ENCODE measurements at regions not wholly inside any gene's neighbourhood (a gene's known extent, or its start where the extent isn't known, plus 50 kb on each side); places are given as distances from the start of the nearest gene placed in this dataset.

DNA sequence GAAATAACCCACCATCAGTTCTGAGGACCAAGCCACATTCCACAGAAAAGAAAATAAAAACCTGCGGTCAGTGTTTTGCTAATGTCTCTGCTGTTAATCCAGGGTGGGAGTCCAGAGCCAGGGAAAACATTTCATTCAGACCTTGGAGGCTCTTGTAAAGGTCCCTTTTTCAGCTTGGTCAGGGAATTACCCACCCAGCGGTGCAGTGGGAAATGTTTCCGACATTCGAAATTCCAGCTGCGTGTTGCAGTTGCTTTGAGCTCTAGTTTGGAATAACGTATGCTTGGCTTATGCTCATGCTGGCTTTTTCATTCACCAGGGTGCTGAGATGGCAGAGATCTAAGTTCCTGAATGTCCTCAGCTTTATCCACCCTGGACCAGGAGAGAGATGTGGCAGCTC lies 219.1 kb downstream of the TRIB2 start:
- TF ChIP-seq, protein P1, sequence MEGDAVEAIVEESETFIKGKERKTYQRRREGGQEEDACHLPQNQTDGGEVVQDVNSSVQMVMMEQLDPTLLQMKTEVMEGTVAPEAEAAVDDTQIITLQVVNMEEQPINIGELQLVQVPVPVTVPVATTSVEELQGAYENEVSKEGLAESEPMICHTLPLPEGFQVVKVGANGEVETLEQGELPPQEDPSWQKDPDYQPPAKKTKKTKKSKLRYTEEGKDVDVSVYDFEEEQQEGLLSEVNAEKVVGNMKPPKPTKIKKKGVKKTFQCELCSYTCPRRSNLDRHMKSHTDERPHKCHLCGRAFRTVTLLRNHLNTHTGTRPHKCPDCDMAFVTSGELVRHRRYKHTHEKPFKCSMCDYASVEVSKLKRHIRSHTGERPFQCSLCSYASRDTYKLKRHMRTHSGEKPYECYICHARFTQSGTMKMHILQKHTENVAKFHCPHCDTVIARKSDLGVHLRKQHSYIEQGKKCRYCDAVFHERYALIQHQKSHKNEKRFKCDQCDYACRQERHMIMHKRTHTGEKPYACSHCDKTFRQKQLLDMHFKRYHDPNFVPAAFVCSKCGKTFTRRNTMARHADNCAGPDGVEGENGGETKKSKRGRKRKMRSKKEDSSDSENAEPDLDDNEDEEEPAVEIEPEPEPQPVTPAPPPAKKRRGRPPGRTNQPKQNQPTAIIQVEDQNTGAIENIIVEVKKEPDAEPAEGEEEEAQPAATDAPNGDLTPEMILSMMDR (IDR thresholded peaks at IDR 0.05 in 4 of 5, conservative IDR thresholded peaks at IDR 0.05 in 1 of 5) = no peak
- no peak for TF ChIP-seq POLR2A (IDR thresholded peaks at IDR 0.05)

Data from gastrocnemius medialis (tissue), 4 donors.